Adrenal gland (tissue), 9 donors: ENCODE measurements at regions not wholly inside any gene's neighbourhood (a gene's known extent, or its start where the extent isn't known, plus 50 kb on each side); places are given as distances from the start of the nearest gene placed in this dataset.

Experiments used
- DNase-seq, 7 donors: peaks; one replicate each; pipeline ENCODE4 v3.0.0-alpha.2; 2019 to 2020
- H3K27ac ChIP-seq, 5 donors: fragments of 200-600 bp; sonication (generic) in 4 of 5; 1 replicate in 3 of 5; 2 replicates in 2 of 5; pipeline versions ENCODE4 v1.5.1 to v1.8.0; 2016 to 2020; ENCODE audit warnings: mild to moderate bottlenecking in 1 of 5
- H3K27me3 ChIP-seq: fragments of 200-600 bp; 2 replicates; pipeline ENCODE4 v1.8.0; 2021
- H3K36me3 ChIP-seq, 2 donors: fragments of 200-600 bp; replicated peaks in 1 of 2; 1 replicate in 1 of 2; 2 replicates in 1 of 2; pipeline versions ENCODE4 v1.5.1 to v1.8.0; 2018 to 2022
- H3K4me1 ChIP-seq, 2 donors: fragments of 200-600 bp; replicated peaks in 1 of 2; 1 replicate in 1 of 2; 2 replicates in 1 of 2; pipeline versions ENCODE4 v1.5.1 to v1.8.0; 2018 to 2021
- H3K4me3 ChIP-seq, 4 donors: fragments of 200-600 bp; sonication (generic) in 3 of 4; one replicate each; pipeline ENCODE4 v1.5.1; 2016 to 2018
- H3K9me3 ChIP-seq, 3 donors: fragments of 200-600 bp; sonication (generic) in 1 of 3; replicated peaks in 1 of 3; 1 replicate in 2 of 3; 2 replicates in 1 of 3; pipeline versions ENCODE4 v1.5.1 to v1.8.0; 2016 to 2021
- CTCF ChIP-seq, 6 experiments: fragments of 450-650 bp in 4 of 6; fragments of 200-600 bp in 2 of 6; sonication (generic) in 1 of 6; IDR thresholded peaks; 1 replicate in 5 of 6; 2 replicates in 1 of 6; pipeline versions ENCODE4 v1.5.1 to v1.8.0; 2016 to 2021; ENCODE audit warnings: antibody characterized with exemption in 6 of 6, mild to moderate bottlenecking in 2 of 6, moderate library complexity in 1 of 6
- POLR2A ChIP-seq, 2 donors: fragments of 450-650 bp; IDR thresholded peaks; one replicate each; pipeline ENCODE4 v1.6.1; 2017; ENCODE audit warnings: antibody characterized with exemption in 2 of 2, mild to moderate bottlenecking in 2 of 2, moderate library complexity in 1 of 2
- WGBS, 4 donors: extraction: QIAGEN DNeasy Blood & Tissue Kit in 2 of 4; methylation state at CpG; one replicate each; pipeline versions ENCODE4 v1.1.5 to v1.1.7; 2013 to 2017; 5-methylcytosine and 5-hydroxymethylcytosine counted together
- intact Hi-C, 2 donors: fragments of 100-400 bp; cut with DNase I; formaldehyde crosslinking; loops; one replicate each; pipeline versions ENCODE4 v1.14.1 to v1.15.0; 2022 to 2023
- donor health status: healthy with polysubstance abuse.
- donor health status: Bipolar disorder and iron deficiency.
- donor health status: DM: yes; HTN: yes; CAD: no.
- donor health status: DM: no; HTN: no; CAD: no.
- donor health status: DM: no; HTN: no; CAD: no.

GRCh38 chr4:189835505-189835904 lies 105.2 kb upstream of the FRG1 start:
- Histone ChIP-seq H3K27me3 (no peaks in the 10 kb centered on the region), H3K4me1 (no peaks in the 10 kb centered on the region), H3K27ac (no peak overlapping the region), H3K4me3 (no peak overlapping the region), H3K36me3 (no peaks in the 10 kb centered on the region), H3K9me3 (no peaks in the 10 kb centered on the region)
- WGBS, 4 donors: 53 to 74% (median 63%) methylated on average over 1 of the region's 1 CpG
- DNase-seq: no peak
- TF ChIP-seq CTCF (IDR thresholded peaks at IDR 0.05): no peak
- intact Hi-C loops: no loop called here

GRCh38 chr4:189837471-189837870 lies 103.2 kb upstream of the FRG1 start:
- Histone ChIP-seq H3K4me3 (no peak overlapping the region), H3K9me3 (no peaks in the 10 kb centered on the region)
- intact Hi-C loops: no loop called here

GRCh38 chr4:189838821-189839497 lies 101.7 kb upstream of the FRG1 start:
- Histone ChIP-seq H3K27me3 (no peaks in the 10 kb centered on the region), H3K4me1 (no peaks in the 10 kb centered on the region), H3K27ac (no peak overlapping the region), H3K4me3 (no peak overlapping the region), H3K9me3 (no peaks in the 10 kb centered on the region), H3K36me3 (no peaks in the 10 kb centered on the region)
- intact Hi-C loops: no loop called here
- 67 to 72% (median 68%) methylated on average over 16 of the region's 16 CpGs for WGBS, 4 donors
- TF ChIP-seq CTCF (IDR thresholded peaks at IDR 0.05) (no peak), POLR2A (IDR thresholded peaks at IDR 0.05) (no peak)
- no peak for DNase-seq

More at GRCh38 chr4:189837471-189837870, 103.2 kb upstream of the FRG1 start:
- Histone ChIP-seq H3K27ac (no peak overlapping the region), H3K27me3 (no peaks in the 10 kb centered on the region), H3K36me3 (no peaks in the 10 kb centered on the region), H3K4me1 (no peaks in the 10 kb centered on the region)
- no peak for DNase-seq
- TF ChIP-seq POLR2A (IDR thresholded peaks at IDR 0.05): no peak
- TF ChIP-seq CTCF (IDR thresholded peaks at IDR 0.05): no peak
- 72 to 80% (median 74%) methylated on average over 5 of the region's 5 CpGs for WGBS, 4 donors

- no peak for DNase-seq
- Histone ChIP-seq H3K4me3 (no peak overlapping the region), H3K9me3 (no peaks in the 10 kb centered on the region), H3K36me3 (no peaks in the 10 kb centered on the region), H3K27ac (no peak overlapping the region), H3K27me3 (no peaks in the 10 kb centered on the region), H3K4me1 (no peaks in the 10 kb centered on the region)
- WGBS, 4 donors: 82 to 87% (median 84%) methylated on average over 5 of the region's 5 CpGs
- intact Hi-C loops: no loop called here
- no peak for TF ChIP-seq CTCF (IDR thresholded peaks at IDR 0.05)
- no peak for TF ChIP-seq POLR2A (IDR thresholded peaks at IDR 0.05)
Measured at GRCh38 chr4:189840356-189840755, 100.3 kb upstream of the FRG1 start.
